KBM-7 (cell line): ENCODE measurements at regions not wholly inside any gene's neighbourhood (a gene's known extent, or its start where the extent isn't known, plus 50 kb on each side); places are given as distances from the start of the nearest gene placed in this dataset.
A peak's percentile ranks its signal among the peaks of the same experiment; 100 is the strongest.

ENCODE experiments used
- DNase-seq: peaks from one replicate; pipeline ENCODE4 v3.0.0-alpha.2; 2015
- in situ Hi-C: fragments of 300-500 bp; cut with MboI; formaldehyde crosslinking; loops from 2 replicates; pipeline ENCODE4 v1.14.3; 2020; ENCODE audit warnings: low sequenced_read_pairs, low pct_unique_long_range_greater_than_20kb, mixed read lengths

- no peak for DNase-seq
- in situ Hi-C loops = no loop called here
These were observed 504.9 kb downstream of the FGF9 start for GRCh38 chr13:22175815-22176214.

- DNase-seq = no peak
- in situ Hi-C loops = no loop called here
These were observed 506.2 kb downstream of the FGF9 start for GRCh38 chr13:22176968-22177520.

GRCh38 chr13:22178878-22179277, 508.0 kb downstream of the FGF9 start:
- no peak for DNase-seq
- in situ Hi-C loops = no loop called here

GRCh38 chr13:22187329-22187728, 516.5 kb downstream of the FGF9 start:
- no peak for DNase-seq
- in situ Hi-C loops = no loop called here

GRCh38 chr13:22189176-22190048, 518.5 kb downstream of the FGF9 start:
- in situ Hi-C loops = no loop called here
- no peak for DNase-seq

GRCh38 chr13:22193070-22193469, 522.2 kb downstream of the FGF9 start:
- no peak for DNase-seq
- in situ Hi-C loops = no loop called here

GRCh38 chr13:22194106-22194805, 523.4 kb downstream of the FGF9 start:
- no peak for DNase-seq

GRCh38 chr13:22195726-22196125, 524.9 kb downstream of the FGF9 start:
- DNase-seq = no peak
- in situ Hi-C loops = no loop called here

More at GRCh38 chr13:22194106-22194805, 523.4 kb downstream of the FGF9 start:
- in situ Hi-C loops = no loop called here

GRCh38 chr13:22196777-22197176, 525.9 kb downstream of the FGF9 start:
- no peak for DNase-seq
- in situ Hi-C loops = no loop called here

- in situ Hi-C loops = no loop called here
- no peak for DNase-seq
These were observed 527.1 kb downstream of the FGF9 start for GRCh38 chr13:22198001-22198400.

GRCh38 chr13:22198641-22199217, 527.9 kb downstream of the FGF9 start:
- in situ Hi-C loops = no loop called here

GRCh38 chr13:22200440-22200839, 529.6 kb downstream of the FGF9 start:
- in situ Hi-C loops = no loop called here
- no peak for DNase-seq

More at GRCh38 chr13:22198641-22199217, 527.9 kb downstream of the FGF9 start:
- no peak for DNase-seq

- in situ Hi-C loops = no loop called here
- DNase-seq = no peak
These were observed 530.6 kb downstream of the FGF9 start for GRCh38 chr13:22201375-22201925.

GRCh38 chr13:22210134-22210930, 539.5 kb downstream of the FGF9 start:
- in situ Hi-C loops = no loop called here
- DNase-seq = no peak

GRCh38 chr13:22211876-22212275, 541.0 kb downstream of the FGF9 start:
- in situ Hi-C loops = no loop called here
- DNase-seq = no peak

GRCh38 chr13:22212576-22212975, 541.7 kb downstream of the FGF9 start:
- in situ Hi-C loops = no loop called here
- no peak for DNase-seq

- peak; percentile 69 for DNase-seq
- in situ Hi-C loops = no loop called here
These were observed 543.3 kb downstream of the FGF9 start for GRCh38 chr13:22214184-22214583.

- in situ Hi-C loops = no loop called here
- no peak for DNase-seq
These were observed 547.9 kb downstream of the FGF9 start for GRCh38 chr13:22218797-22219196.

- no peak for DNase-seq
- in situ Hi-C loops = no loop called here
These were observed 548.8 kb downstream of the FGF9 start for GRCh38 chr13:22219709-22220108.
